Activated naive CD4-positive, alpha-beta T cell treated with Interleukin-2 at 50 U/mL for 16 hours (primary cell): ENCODE measurements at regions not wholly inside any gene's neighbourhood (a gene's known extent, or its start where the extent isn't known, plus 50 kb on each side); places are given as distances from the start of the nearest gene placed in this dataset.
"Not testable (repeated sequence)": the region's sequence is repeated elsewhere in the genome, so short reads cannot be mapped to it uniquely, and the experiment has no call there.

ENCODE experiments used
- DNase-seq: peaks from one replicate; pipeline ENCODE4 v3.0.0-alpha.2; 2020

- DNase-seq: no peak
Observed at GRCh38 chr10:21285742-21286331, 239.6 kb downstream of the SKIDA1 start.

GRCh38 chr10:21285207-21285606 is 240.3 kb downstream of the SKIDA1 start:
- DNase-seq: no peak

GRCh38 chr10:21284301-21284700 is 241.2 kb downstream of the SKIDA1 start:
- no peak for DNase-seq

- DNase-seq: not testable (repeated sequence)
Observed at GRCh38 chr10:21283053-21283452, 242.4 kb downstream of the SKIDA1 start.

- no peak for DNase-seq
Observed at GRCh38 chr10:21281765-21282484, 243.6 kb downstream of the SKIDA1 start.

- no peak for DNase-seq
Observed at GRCh38 chr10:21280971-21281572, 244.4 kb downstream of the SKIDA1 start.

- DNase-seq: no peak
Observed at GRCh38 chr10:21280037-21280436, 245.4 kb downstream of the SKIDA1 start.

- DNase-seq: no peak
Observed at GRCh38 chr10:21279217-21279575, 246.3 kb downstream of the SKIDA1 start.

- peak; percentile 60 for DNase-seq
Observed at GRCh38 chr10:21278491-21279216, 246.8 kb downstream of the SKIDA1 start.

- DNase-seq: no peak
Observed at GRCh38 chr10:21273400-21273968, 252.0 kb downstream of the SKIDA1 start.

- no peak for DNase-seq
Observed at GRCh38 chr10:21272643-21273399, 252.7 kb downstream of the SKIDA1 start.

GRCh38 chr10:21270976-21271375 is 254.5 kb downstream of the SKIDA1 start:
- DNase-seq: no peak

- no peak for DNase-seq
Observed at GRCh38 chr10:21269289-21269688, 256.2 kb downstream of the SKIDA1 start.

GRCh38 chr10:21265622-21266021 is 259.9 kb downstream of the SKIDA1 start:
- no peak for DNase-seq

GRCh38 chr10:21264271-21264670 is 261.2 kb downstream of the SKIDA1 start:
- DNase-seq: no peak

- DNase-seq: no peak
Observed at GRCh38 chr10:21263839-21264238, 261.6 kb downstream of the SKIDA1 start.

GRCh38 chr10:21263263-21263803 is 262.1 kb downstream of the SKIDA1 start:
- DNase-seq: no peak

GRCh38 chr10:21261842-21262294 is 263.6 kb downstream of the SKIDA1 start:
- DNase-seq: no peak

GRCh38 chr10:21260506-21261149 is 264.9 kb downstream of the SKIDA1 start:
- DNase-seq: no peak

GRCh38 chr10:21260066-21260465 is 265.4 kb downstream of the SKIDA1 start:
- DNase-seq: no peak

- no peak for DNase-seq
Observed at GRCh38 chr10:21257919-21258318, 267.6 kb downstream of the SKIDA1 start.

GRCh38 chr10:21257191-21257590 is 268.3 kb downstream of the SKIDA1 start:
- DNase-seq: no peak
